ENCODE measurements at regions not wholly inside any gene's neighbourhood (a gene's known extent, or its start where the extent isn't known, plus 50 kb on each side); places are given as distances from the start of the nearest gene placed in this dataset.

DNA sequence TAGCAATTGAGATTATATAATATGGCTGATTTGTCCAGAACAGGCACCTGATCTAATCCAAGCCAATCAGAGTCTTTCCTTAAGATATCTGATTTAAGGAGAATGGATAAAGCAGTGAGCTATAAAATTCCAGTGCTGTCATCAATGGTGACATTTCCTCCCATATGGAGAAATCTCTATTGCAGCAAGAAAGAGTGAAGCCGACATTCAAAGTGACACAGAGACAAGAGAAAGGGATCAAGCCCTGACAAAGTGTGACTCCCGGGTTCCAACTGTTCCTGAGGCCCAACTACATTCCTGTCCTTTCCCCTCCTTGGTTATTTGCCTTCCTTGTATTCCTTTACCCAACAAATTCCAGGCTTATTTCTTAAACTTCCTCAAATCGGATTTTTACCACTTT is 430.0 kb upstream of the SOX5 start:
- no peaks in the 10 kb centered on the region for H3K4me1 ChIP-seq (replicated peaks in 1 of 2; ENCODE audit: control insufficient read depth in 2 of 2, insufficient read depth in 2 of 2, low read length in 2 of 2)
- ChIA-PET CTCF (ENCODE audit: low intra/inter-chr PET ratio) (no interaction called here), POLR2A (no interaction called here)
- H3K9ac ChIP-seq (ENCODE audit: insufficient read depth in 1 of 2, low read depth in 2 of 2, low read length in 2 of 2): no peak overlapping the region
- intact Hi-C loops (cut with micrococcal nuclease): no loop called here
- FAIRE-seq: no peak
- in situ Hi-C loops (cut with MboI): no loop called here
- no peak overlapping the region for H3K27ac ChIP-seq (ENCODE audit: extremely low read depth, low read depth, low read length)
- no peak overlapping the region for H3K4me2 ChIP-seq (ENCODE audit: insufficient read depth, low read length)
- H3K79me2 ChIP-seq (ENCODE audit: control insufficient read depth, insufficient read depth, low read length): no peaks in the 10 kb centered on the region
- no peak overlapping the region for H3K4me3 ChIP-seq
- no peaks in the 10 kb centered on the region for H3K9me3 ChIP-seq (replicated peaks; ENCODE audit: control insufficient read depth, insufficient read depth, low read depth, low read length)
- H4K20me1 ChIP-seq (replicated peaks; ENCODE audit: control insufficient read depth, insufficient read depth, low read length): no peaks in the 10 kb centered on the region; the same call in 1 of the 2 replicates
- WGBS (ENCODE audit: insufficient coverage, low coverage, missing lambda C conversion rate): 7% methylated on average over 3 of the region's 3 CpGs
- no peak for ATAC-seq
- H3K9me1 ChIP-seq (ENCODE audit: control insufficient read depth, insufficient read depth, low read length): no peaks in the 10 kb centered on the region
- H3K36me3 ChIP-seq (ENCODE audit: control insufficient read depth, insufficient read depth, low read length): no peaks in the 10 kb centered on the region
- DNase-seq (ENCODE audit: extremely low read depth in 1 of 4, low spot score in 3 of 4): no peak
- BruUV-seq (replicated peaks): no TSS peak
- H2AFZ ChIP-seq (ENCODE audit: low read depth, low read length): no peak overlapping the region
- H3K27me3 ChIP-seq (ENCODE audit: control insufficient read depth in 2 of 2, insufficient read depth in 2 of 2, low read length in 2 of 2): peaks cover 0 to 2% of the 10 kb centered on the region in 2 experiments; a peak in 1 of 5 replicates
- TF ChIP-seq NFYB (IDR thresholded peaks at IDR 0.05; ENCODE audit: extremely low read depth, insufficient read length) (no peak), ESRRA (IDR thresholded peaks at IDR 0.05; ENCODE audit: borderline replicate concordance, low read depth) (no peak), NRF1 (conservative IDR thresholded peaks at IDR 0.05 in 1 of 2, IDR thresholded peaks at IDR 0.05 in 1 of 2) (no peak), ZNF253 (CRISPR knock-in tag; conservative IDR thresholded peaks at IDR 0.05) (no peak), FOXK2 (conservative IDR thresholded peaks at IDR 0.05 in 1 of 2, IDR thresholded peaks at IDR 0.05 in 1 of 2; ENCODE audit: low read depth in 2 of 2) (no peak), ZNF408 (CRISPR knock-in tag; IDR thresholded peaks at IDR 0.05; ENCODE audit: low read depth) (no peak), ZNF707 (CRISPR knock-in tag; conservative IDR thresholded peaks at IDR 0.05) (no peak)
- TF ChIP-seq, protein P1, sequence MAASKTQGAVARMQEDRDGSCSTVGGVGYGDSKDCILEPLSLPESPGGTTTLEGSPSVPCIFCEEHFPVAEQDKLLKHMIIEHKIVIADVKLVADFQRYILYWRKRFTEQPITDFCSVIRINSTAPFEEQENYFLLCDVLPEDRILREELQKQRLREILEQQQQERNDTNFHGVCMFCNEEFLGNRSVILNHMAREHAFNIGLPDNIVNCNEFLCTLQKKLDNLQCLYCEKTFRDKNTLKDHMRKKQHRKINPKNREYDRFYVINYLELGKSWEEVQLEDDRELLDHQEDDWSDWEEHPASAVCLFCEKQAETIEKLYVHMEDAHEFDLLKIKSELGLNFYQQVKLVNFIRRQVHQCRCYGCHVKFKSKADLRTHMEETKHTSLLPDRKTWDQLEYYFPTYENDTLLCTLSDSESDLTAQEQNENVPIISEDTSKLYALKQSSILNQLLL (CRISPR knock-in tag; IDR thresholded peaks at IDR 0.05; ENCODE audit: borderline replicate concordance): no peak
- TF ChIP-seq, protein P2, sequence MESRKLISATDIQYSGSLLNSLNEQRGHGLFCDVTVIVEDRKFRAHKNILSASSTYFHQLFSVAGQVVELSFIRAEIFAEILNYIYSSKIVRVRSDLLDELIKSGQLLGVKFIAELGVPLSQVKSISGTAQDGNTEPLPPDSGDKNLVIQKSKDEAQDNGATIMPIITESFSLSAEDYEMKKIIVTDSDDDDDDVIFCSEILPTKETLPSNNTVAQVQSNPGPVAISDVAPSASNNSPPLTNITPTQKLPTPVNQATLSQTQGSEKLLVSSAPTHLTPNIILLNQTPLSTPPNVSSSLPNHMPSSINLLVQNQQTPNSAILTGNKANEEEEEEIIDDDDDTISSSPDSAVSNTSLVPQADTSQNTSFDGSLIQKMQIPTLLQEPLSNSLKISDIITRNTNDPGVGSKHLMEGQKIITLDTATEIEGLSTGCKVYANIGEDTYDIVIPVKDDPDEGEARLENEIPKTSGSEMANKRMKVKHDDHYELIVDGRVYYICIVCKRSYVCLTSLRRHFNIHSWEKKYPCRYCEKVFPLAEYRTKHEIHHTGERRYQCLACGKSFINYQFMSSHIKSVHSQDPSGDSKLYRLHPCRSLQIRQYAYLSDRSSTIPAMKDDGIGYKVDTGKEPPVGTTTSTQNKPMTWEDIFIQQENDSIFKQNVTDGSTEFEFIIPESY (CRISPR knock-in tag; IDR thresholded peaks at IDR 0.05): no peak
- TF ChIP-seq, protein P3, sequence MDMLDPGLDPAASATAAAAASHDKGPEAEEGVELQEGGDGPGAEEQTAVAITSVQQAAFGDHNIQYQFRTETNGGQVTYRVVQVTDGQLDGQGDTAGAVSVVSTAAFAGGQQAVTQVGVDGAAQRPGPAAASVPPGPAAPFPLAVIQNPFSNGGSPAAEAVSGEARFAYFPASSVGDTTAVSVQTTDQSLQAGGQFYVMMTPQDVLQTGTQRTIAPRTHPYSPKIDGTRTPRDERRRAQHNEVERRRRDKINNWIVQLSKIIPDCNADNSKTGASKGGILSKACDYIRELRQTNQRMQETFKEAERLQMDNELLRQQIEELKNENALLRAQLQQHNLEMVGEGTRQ (CRISPR knock-in tag; IDR thresholded peaks at IDR 0.05): no peak
- TF ChIP-seq, protein P4, sequence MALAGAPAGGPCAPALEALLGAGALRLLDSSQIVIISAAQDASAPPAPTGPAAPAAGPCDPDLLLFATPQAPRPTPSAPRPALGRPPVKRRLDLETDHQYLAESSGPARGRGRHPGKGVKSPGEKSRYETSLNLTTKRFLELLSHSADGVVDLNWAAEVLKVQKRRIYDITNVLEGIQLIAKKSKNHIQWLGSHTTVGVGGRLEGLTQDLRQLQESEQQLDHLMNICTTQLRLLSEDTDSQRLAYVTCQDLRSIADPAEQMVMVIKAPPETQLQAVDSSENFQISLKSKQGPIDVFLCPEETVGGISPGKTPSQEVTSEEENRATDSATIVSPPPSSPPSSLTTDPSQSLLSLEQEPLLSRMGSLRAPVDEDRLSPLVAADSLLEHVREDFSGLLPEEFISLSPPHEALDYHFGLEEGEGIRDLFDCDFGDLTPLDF (CRISPR knock-in tag; IDR thresholded peaks at IDR 0.05): no peak
